ENCODE measurements at regions not wholly inside any gene's neighbourhood (a gene's known extent, or its start where the extent isn't known, plus 50 kb on each side); places are given as distances from the start of the nearest gene placed in this dataset.

DNA sequence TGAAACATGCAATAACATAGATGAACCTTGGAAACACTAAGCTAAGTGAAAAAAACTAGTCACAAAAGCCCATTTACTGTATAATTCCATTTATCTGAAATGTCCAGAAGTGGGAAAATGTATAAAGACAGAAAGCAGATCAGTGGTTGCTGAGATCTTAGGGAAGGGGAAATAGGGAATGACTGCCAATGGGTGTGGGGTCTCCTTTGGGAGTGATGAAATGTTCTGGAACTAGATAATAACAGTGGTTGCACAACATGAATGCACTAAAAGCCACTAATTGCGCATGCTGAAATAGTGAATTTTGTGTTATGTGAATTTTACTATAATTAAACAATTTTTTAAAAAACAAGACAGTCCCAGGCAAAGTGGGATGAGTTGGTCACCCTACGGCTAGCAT lies 472.8 kb downstream of the CCDC171 start:
- Mint-ChIP-seq H3K9me3 (no peaks in the 10 kb centered on the region), H3K4me1 (peaks cover 19 to 21% of the 10 kb centered on the region in 2 donors), H3K36me3 (no peaks in the 10 kb centered on the region), H3K27me3 (ENCODE audit: low read depth in 2 of 2) (peaks cover 10 to 13% of the 10 kb centered on the region in 2 donors), H3K27ac (no peak overlapping the region), H3K4me3 (no peak overlapping the region)
- H3K27me3 ChIP-seq (ENCODE audit: control insufficient read depth, insufficient read depth, low read length): no peaks in the 10 kb centered on the region
- no peaks in the 10 kb centered on the region for H3K9me3 ChIP-seq (ENCODE audit: control insufficient read depth, insufficient read depth, low read length)
- DNase-seq: no peak
- intact Hi-C loops (cut with micrococcal nuclease): no loop called here
- peaks cover 7% of the 10 kb centered on the region for H3K4me1 ChIP-seq (ENCODE audit: control insufficient read depth, insufficient read depth, low read length)
- ATAC-seq: no peak
- TF ChIP-seq, protein P1, sequence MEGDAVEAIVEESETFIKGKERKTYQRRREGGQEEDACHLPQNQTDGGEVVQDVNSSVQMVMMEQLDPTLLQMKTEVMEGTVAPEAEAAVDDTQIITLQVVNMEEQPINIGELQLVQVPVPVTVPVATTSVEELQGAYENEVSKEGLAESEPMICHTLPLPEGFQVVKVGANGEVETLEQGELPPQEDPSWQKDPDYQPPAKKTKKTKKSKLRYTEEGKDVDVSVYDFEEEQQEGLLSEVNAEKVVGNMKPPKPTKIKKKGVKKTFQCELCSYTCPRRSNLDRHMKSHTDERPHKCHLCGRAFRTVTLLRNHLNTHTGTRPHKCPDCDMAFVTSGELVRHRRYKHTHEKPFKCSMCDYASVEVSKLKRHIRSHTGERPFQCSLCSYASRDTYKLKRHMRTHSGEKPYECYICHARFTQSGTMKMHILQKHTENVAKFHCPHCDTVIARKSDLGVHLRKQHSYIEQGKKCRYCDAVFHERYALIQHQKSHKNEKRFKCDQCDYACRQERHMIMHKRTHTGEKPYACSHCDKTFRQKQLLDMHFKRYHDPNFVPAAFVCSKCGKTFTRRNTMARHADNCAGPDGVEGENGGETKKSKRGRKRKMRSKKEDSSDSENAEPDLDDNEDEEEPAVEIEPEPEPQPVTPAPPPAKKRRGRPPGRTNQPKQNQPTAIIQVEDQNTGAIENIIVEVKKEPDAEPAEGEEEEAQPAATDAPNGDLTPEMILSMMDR (IDR thresholded peaks at IDR 0.05): no peak
- 92% methylated on average over 1 of the region's 2 CpGs for WGBS (ENCODE audit: insufficient coverage)
- H3K36me3 ChIP-seq (ENCODE audit: control insufficient read depth, insufficient read depth, low read length): no peaks in the 10 kb centered on the region
- no peak overlapping the region for H3K4me3 ChIP-seq (ENCODE audit: low read length)
- no peak overlapping the region for H3K27ac ChIP-seq (ENCODE audit: low read length)

- Histone ChIP-seq H3K9me3 (ENCODE audit: control insufficient read depth, insufficient read depth, low read length) (no peaks in the 10 kb centered on the region), H3K27ac (ENCODE audit: low read length) (no peak overlapping the region), H3K27me3 (ENCODE audit: control insufficient read depth, insufficient read depth, low read length) (no peaks in the 10 kb centered on the region), H3K36me3 (ENCODE audit: control insufficient read depth, insufficient read depth, low read length) (no peaks in the 10 kb centered on the region), H3K4me3 (ENCODE audit: low read length) (no peak overlapping the region), H3K4me1 (ENCODE audit: control insufficient read depth, insufficient read depth, low read length) (peaks cover 10% of the 10 kb centered on the region)
- DNase-seq (no peak), ATAC-seq (no peak)
- TF ChIP-seq, protein P1 (IDR thresholded peaks at IDR 0.05): no peak
- no peaks in the 10 kb centered on the region for H3K36me3 Mint-ChIP-seq
- no peak overlapping the region for H3K4me3 Mint-ChIP-seq
- peaks cover 10 to 18% of the 10 kb centered on the region in 2 donors for H3K27me3 Mint-ChIP-seq (ENCODE audit: low read depth in 2 of 2)
- H3K4me1 Mint-ChIP-seq: peaks cover 25 to 28% of the 10 kb centered on the region in 2 donors
- intact Hi-C loops (cut with micrococcal nuclease): no loop called here
- WGBS (ENCODE audit: insufficient coverage): 100% methylated on average over 2 of the region's 2 CpGs
- H3K27ac Mint-ChIP-seq: no peak overlapping the region
- no peaks in the 10 kb centered on the region for H3K9me3 Mint-ChIP-seq
Measured at GRCh38 chr9:16026886-16027285, 474.0 kb downstream of the CCDC171 start.

GRCh38 chr9:16028548-16028947 lies 475.7 kb downstream of the CCDC171 start:
- intact Hi-C loops (cut with micrococcal nuclease): no loop called here
- Histone ChIP-seq H3K4me1 (ENCODE audit: control insufficient read depth, insufficient read depth, low read length) (peaks cover 10% of the 10 kb centered on the region), H3K9me3 (ENCODE audit: control insufficient read depth, insufficient read depth, low read length) (no peaks in the 10 kb centered on the region), H3K36me3 (ENCODE audit: control insufficient read depth, insufficient read depth, low read length) (no peaks in the 10 kb centered on the region), H3K27me3 (ENCODE audit: control insufficient read depth, insufficient read depth, low read length) (peaks cover 2% of the 10 kb centered on the region), H3K27ac (ENCODE audit: low read length) (no peak overlapping the region), H3K4me3 (ENCODE audit: low read length) (no peak overlapping the region)
- H3K27me3 Mint-ChIP-seq (ENCODE audit: low read depth in 2 of 2): peaks cover 14 to 25% of the 10 kb centered on the region in 2 donors
- DNase-seq: no peak
- TF ChIP-seq, protein P1 (IDR thresholded peaks at IDR 0.05): no peak
- 76% methylated on average over 2 of the region's 2 CpGs for WGBS (ENCODE audit: insufficient coverage)
- no peak overlapping the region for H3K27ac Mint-ChIP-seq
- peaks cover 25 to 28% of the 10 kb centered on the region in 2 donors for H3K4me1 Mint-ChIP-seq
- H3K4me3 Mint-ChIP-seq: peak overlapping the region; percentile 14
- no peaks in the 10 kb centered on the region for H3K9me3 Mint-ChIP-seq
- ATAC-seq: no peak
- no peaks in the 10 kb centered on the region for H3K36me3 Mint-ChIP-seq

- intact Hi-C loops (cut with micrococcal nuclease): no loop called here
- ATAC-seq: no peak
Measured at GRCh38 chr9:16029046-16029615, 476.3 kb downstream of the CCDC171 start.

More at GRCh38 chr9:16029046-16029615, 476.3 kb downstream of the CCDC171 start:
- Mint-ChIP-seq H3K27me3 (ENCODE audit: low read depth in 2 of 2) (peaks cover 14 to 25% of the 10 kb centered on the region in 2 donors), H3K27ac (peak overlapping the region in 1 of 2 donors; percentile 17), H3K4me3 (peak overlapping the region; percentile 14), H3K36me3 (no peaks in the 10 kb centered on the region), H3K9me3 (no peaks in the 10 kb centered on the region), H3K4me1 (peaks cover 25 to 28% of the 10 kb centered on the region in 2 donors)
- H3K36me3 ChIP-seq (ENCODE audit: control insufficient read depth, insufficient read depth, low read length): no peaks in the 10 kb centered on the region
- TF ChIP-seq, protein P1 (IDR thresholded peaks at IDR 0.05): no peak
- DNase-seq: no peak
- no peak overlapping the region for H3K4me3 ChIP-seq (ENCODE audit: low read length)
- H3K27me3 ChIP-seq (ENCODE audit: control insufficient read depth, insufficient read depth, low read length): peaks cover 2% of the 10 kb centered on the region
- peaks cover 10% of the 10 kb centered on the region for H3K4me1 ChIP-seq (ENCODE audit: control insufficient read depth, insufficient read depth, low read length)
- no peak overlapping the region for H3K27ac ChIP-seq (ENCODE audit: low read length)
- H3K9me3 ChIP-seq (ENCODE audit: control insufficient read depth, insufficient read depth, low read length): no peaks in the 10 kb centered on the region
- 86% methylated on average over 6 of the region's 7 CpGs for WGBS (ENCODE audit: insufficient coverage)
